Caco-2 (cell line): ENCODE measurements at regions not wholly inside any gene's neighbourhood (a gene's known extent, or its start where the extent isn't known, plus 50 kb on each side); places are given as distances from the start of the nearest gene placed in this dataset.

ENCODE experiments used
- BruUV-seq: library from RNA; stranded (reverse); fragments of 400-500 nt; replicated peaks from 2 replicates; lab custom pipeline; 2021; lab: Mats Ljungman, UMichigan
- CTCF ChIA-PET: fragments of 300-600 bp; sonication (Branson Sonifier 250); formaldehyde crosslinking; loops from one replicate; lab custom pipeline; 2022; ENCODE audit warnings: antibody characterized with exemption; lab: Charles Lee
- POLR2A ChIA-PET: fragments of 300-600 bp; sonication (Branson Sonifier 250); formaldehyde crosslinking; loops from one replicate; lab custom pipeline; 2022; ENCODE audit warnings: antibody characterized with exemption; lab: Charles Lee
- DNase-seq, 2 experiments: peaks; one replicate each; pipeline versions ENCODE4 v3.0.0 to v3.0.0-alpha.2; 2020 to 2022
- H3K27me3 ChIP-seq: replicated peaks from 2 replicates; pipeline ENCODE4 v1.6.0; 2011; ENCODE audit warnings: low read length; ENCODE audit not compliant: control insufficient read depth, insufficient read depth
- H3K36me3 ChIP-seq: 2 replicates; pipeline ENCODE4 v1.5.1; 2011; ENCODE audit warnings: low read length; ENCODE audit not compliant: control insufficient read depth, insufficient read depth
- H3K4me1 ChIP-seq: fragments of 250-450 bp; sonication (Bioruptor Pico); 2 replicates; pipeline ENCODE4 v1.5.1; 2020; ENCODE audit warnings: mild to moderate bottlenecking
- H3K4me3 ChIP-seq: 2 replicates; pipeline ENCODE4 v1.5.1; 2011; ENCODE audit warnings: low read depth, mild to moderate bottlenecking, control low read depth, low read length
- H3K9me3 ChIP-seq: fragments of 250-450 bp; sonication (Bioruptor Pico); 2 replicates; pipeline ENCODE4 v1.5.1; 2020; ENCODE audit warnings: mild to moderate bottlenecking, moderate library complexity
- H3K27ac Mint-ChIP-seq: one replicate; pipeline ENCODE4 v1.8.0; 2022; ENCODE audit warnings: mixed read lengths; ENCODE audit not compliant: unreplicated experiment
- H3K27me3 Mint-ChIP-seq: one replicate; pipeline ENCODE4 v1.8.0; 2022; ENCODE audit warnings: mixed read lengths; ENCODE audit not compliant: insufficient read depth, unreplicated experiment
- H3K36me3 Mint-ChIP-seq: one replicate; pipeline ENCODE4 v1.8.0; 2022; ENCODE audit warnings: mild to moderate bottlenecking, mixed read lengths; ENCODE audit not compliant: insufficient read depth, unreplicated experiment
- H3K4me1 Mint-ChIP-seq: one replicate; pipeline ENCODE4 v1.8.0; 2022; ENCODE audit warnings: low read depth, mixed read lengths; ENCODE audit not compliant: unreplicated experiment
- H3K4me3 Mint-ChIP-seq: one replicate; pipeline ENCODE4 v1.8.0; 2022; ENCODE audit warnings: mild to moderate bottlenecking, moderate library complexity, mixed read lengths; ENCODE audit not compliant: unreplicated experiment
- H3K9me3 Mint-ChIP-seq: one replicate; pipeline ENCODE4 v1.8.0; 2022; ENCODE audit warnings: mixed read lengths; ENCODE audit not compliant: unreplicated experiment
- intact Hi-C: fragments of 100-400 bp; cut with micrococcal nuclease; formaldehyde crosslinking; loops from one replicate; pipeline ENCODE4 v1.10.0; 2022; ENCODE audit not compliant: unreplicated experiment
- TF ChIP-seq, protein P1 (sequence below), 2 experiments: fragments of 200-600 bp in 1 of 2; IDR thresholded peaks; 1 replicate in 1 of 2; 2 replicates in 1 of 2; pipeline versions ENCODE4 v1.5.1 to v1.8.0; 2011 to 2022; ENCODE audit warnings: antibody characterized with exemption in 1 of 2, control low read depth in 1 of 2, inconsistent platforms in 1 of 2, low read depth in 1 of 2, low read length in 1 of 2, mild to moderate bottlenecking in 1 of 2, moderate library complexity in 1 of 2; ENCODE audit not compliant: insufficient read depth in 1 of 2, severe bottlenecking in 1 of 2, unreplicated experiment in 1 of 2

DNA sequence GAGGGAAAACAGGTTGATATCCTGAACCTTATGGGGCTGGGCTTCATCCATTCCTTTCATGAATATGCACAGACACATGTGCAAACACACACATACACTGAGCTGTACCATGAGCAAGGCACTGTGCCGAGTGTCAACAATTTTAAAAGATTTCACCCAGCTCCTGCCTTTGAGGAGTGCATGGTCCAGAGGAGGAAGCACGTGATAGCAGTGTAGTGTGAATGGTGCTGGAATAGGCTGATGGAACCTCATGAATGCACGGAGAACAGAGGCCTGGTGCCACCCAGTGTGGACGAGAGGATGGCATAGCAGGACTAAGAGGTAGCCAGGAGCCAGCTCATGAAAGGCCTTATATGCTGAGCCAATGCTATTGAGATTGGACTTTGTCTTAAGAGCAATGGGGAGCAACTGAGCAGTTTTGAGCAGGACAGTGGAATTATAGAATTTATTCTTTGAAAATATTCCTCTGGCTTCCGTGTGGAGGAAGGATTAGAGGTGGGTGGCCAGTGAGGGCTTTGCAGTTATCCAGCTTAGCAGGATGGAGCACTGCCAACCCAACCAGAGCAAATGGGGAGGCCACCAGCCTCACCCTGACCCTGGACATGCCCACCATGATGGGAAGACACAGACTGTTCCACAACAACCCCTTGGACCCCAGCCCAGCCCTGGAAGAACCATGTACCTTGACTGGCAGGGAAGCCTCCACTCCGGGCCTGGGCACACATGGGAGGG lies 84.4 kb downstream of the UNC5CL start:
- no peaks in the 10 kb centered on the region for H3K36me3 Mint-ChIP-seq
- H3K27me3 Mint-ChIP-seq, result no peaks in the 10 kb centered on the region
- no peak for DNase-seq
- ChIA-PET CTCF (no interaction called here), POLR2A (no interaction called here)
- TF ChIP-seq, protein P1, sequence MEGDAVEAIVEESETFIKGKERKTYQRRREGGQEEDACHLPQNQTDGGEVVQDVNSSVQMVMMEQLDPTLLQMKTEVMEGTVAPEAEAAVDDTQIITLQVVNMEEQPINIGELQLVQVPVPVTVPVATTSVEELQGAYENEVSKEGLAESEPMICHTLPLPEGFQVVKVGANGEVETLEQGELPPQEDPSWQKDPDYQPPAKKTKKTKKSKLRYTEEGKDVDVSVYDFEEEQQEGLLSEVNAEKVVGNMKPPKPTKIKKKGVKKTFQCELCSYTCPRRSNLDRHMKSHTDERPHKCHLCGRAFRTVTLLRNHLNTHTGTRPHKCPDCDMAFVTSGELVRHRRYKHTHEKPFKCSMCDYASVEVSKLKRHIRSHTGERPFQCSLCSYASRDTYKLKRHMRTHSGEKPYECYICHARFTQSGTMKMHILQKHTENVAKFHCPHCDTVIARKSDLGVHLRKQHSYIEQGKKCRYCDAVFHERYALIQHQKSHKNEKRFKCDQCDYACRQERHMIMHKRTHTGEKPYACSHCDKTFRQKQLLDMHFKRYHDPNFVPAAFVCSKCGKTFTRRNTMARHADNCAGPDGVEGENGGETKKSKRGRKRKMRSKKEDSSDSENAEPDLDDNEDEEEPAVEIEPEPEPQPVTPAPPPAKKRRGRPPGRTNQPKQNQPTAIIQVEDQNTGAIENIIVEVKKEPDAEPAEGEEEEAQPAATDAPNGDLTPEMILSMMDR (IDR thresholded peaks at IDR 0.05; ENCODE audit: insufficient read depth in 1 of 2, low read depth in 1 of 2, low read length in 1 of 2, severe bottlenecking in 1 of 2, unreplicated experiment in 1 of 2), result no peak
- peaks cover 48% of the 10 kb centered on the region for H3K4me1 Mint-ChIP-seq
- no TSS peak for BruUV-seq
- no peak overlapping the region for H3K4me3 ChIP-seq
- H3K27me3 ChIP-seq, result no peaks in the 10 kb centered on the region
- H3K9me3 ChIP-seq, result no peaks in the 10 kb centered on the region
- intact Hi-C loops, result no loop called here
- peaks cover 37% of the 10 kb centered on the region for H3K4me1 ChIP-seq
- H3K4me3 Mint-ChIP-seq, result no peak overlapping the region
- H3K36me3 ChIP-seq, result no peaks in the 10 kb centered on the region
- no peak overlapping the region for H3K27ac Mint-ChIP-seq
- no peaks in the 10 kb centered on the region for H3K9me3 Mint-ChIP-seq

DNA sequence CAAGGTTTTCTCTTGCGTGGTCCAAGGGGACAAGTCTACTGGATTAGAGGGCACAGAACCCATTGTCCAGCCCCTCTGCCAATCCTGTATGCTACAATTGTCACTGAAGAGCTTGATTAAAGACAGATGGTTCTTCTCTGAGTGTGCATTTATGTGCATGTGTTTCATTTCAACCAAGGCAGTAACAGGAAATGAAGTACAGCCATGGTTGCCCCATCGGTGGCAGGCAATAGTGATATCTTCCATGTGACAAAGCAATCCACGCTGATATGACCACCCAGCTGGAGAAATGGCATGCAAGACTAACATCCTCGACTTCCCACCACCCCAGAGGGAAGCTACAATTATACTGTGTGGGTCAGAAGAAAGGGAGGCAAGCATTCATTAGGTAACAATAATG lies 85.5 kb downstream of the UNC5CL start:
- no peaks in the 10 kb centered on the region for H3K27me3 Mint-ChIP-seq
- Histone ChIP-seq H3K27me3 (no peaks in the 10 kb centered on the region), H3K4me3 (no peak overlapping the region), H3K9me3 (no peaks in the 10 kb centered on the region), H3K4me1 (peaks cover 26% of the 10 kb centered on the region), H3K36me3 (no peaks in the 10 kb centered on the region)
- BruUV-seq, result no TSS peak
- TF ChIP-seq, protein P1 (IDR thresholded peaks at IDR 0.05; ENCODE audit: insufficient read depth in 1 of 2, low read depth in 1 of 2, low read length in 1 of 2, severe bottlenecking in 1 of 2, unreplicated experiment in 1 of 2), result no peak
- ChIA-PET CTCF (no interaction called here), POLR2A (no interaction called here)
- no peaks in the 10 kb centered on the region for H3K36me3 Mint-ChIP-seq
- no peak for DNase-seq
- no peaks in the 10 kb centered on the region for H3K9me3 Mint-ChIP-seq
- intact Hi-C loops, result no loop called here
- H3K4me1 Mint-ChIP-seq, result peaks cover 38% of the 10 kb centered on the region
- H3K4me3 Mint-ChIP-seq, result no peak overlapping the region
- no peak overlapping the region for H3K27ac Mint-ChIP-seq

DNA sequence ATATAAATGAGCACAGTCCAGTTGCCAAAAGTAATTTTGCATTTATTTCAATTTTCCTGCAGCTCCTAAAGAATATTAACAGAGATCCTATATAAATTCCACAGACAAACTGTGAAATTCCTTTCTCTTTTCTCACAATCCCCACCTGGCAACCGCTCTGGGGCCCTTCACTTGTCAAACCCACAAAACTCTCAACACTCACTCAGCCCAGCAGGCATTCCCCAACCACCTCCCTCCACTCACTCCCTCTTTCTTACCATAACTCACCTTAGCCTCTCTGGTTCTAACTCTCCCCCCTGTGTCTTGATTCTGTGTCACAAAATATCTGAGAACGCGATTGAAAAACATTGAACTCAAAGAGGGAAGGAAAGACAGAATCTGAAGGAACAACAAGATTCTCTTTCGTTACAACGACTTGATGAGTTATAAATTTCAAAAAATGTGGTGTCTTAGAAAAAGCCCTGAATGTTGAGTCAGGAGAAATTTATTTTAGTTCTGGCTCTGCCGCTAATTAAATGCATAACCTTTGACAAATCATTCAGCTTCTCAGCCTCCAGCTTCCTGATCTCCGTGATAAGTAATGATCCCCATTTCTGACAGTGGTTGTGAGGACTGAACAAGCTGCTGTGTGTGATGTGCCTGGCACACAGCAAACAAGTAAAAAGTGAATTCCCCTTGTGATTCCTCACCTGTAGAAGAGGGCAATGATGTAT lies 87.9 kb downstream of the UNC5CL start:
- H3K27me3 Mint-ChIP-seq, result no peaks in the 10 kb centered on the region
- POLR2A ChIA-PET, result no interaction called here
- peaks cover 9% of the 10 kb centered on the region for H3K4me1 ChIP-seq
- peak overlapping the region; percentile 73 for H3K27ac Mint-ChIP-seq
- H3K4me1 Mint-ChIP-seq, result peaks cover 20% of the 10 kb centered on the region
- intact Hi-C loops, result loop anchor here (2.0 kb wide), 1 partner anchor 50 kb away; no protein-coding TSS in a partner anchor
- DNase-seq, result no peak
- no peaks in the 10 kb centered on the region for H3K36me3 ChIP-seq
- no peaks in the 10 kb centered on the region for H3K9me3 Mint-ChIP-seq
- H3K4me3 Mint-ChIP-seq, result no peak overlapping the region
- H3K4me3 ChIP-seq, result no peak overlapping the region
- H3K27me3 ChIP-seq, result no peaks in the 10 kb centered on the region
- TF ChIP-seq, protein P1 (IDR thresholded peaks at IDR 0.05; ENCODE audit: insufficient read depth in 1 of 2, low read depth in 1 of 2, low read length in 1 of 2, severe bottlenecking in 1 of 2, unreplicated experiment in 1 of 2), result no peak
- CTCF ChIA-PET, result no interaction called here
- BruUV-seq, result no TSS peak
- H3K9me3 ChIP-seq, result no peaks in the 10 kb centered on the region
- no peaks in the 10 kb centered on the region for H3K36me3 Mint-ChIP-seq
